ENCODE measurements at regions not wholly inside any gene's neighbourhood (a gene's known extent, or its start where the extent isn't known, plus 50 kb on each side); places are given as distances from the start of the nearest gene placed in this dataset.
"Not testable (repeated sequence)": the region's sequence is repeated elsewhere in the genome, so short reads cannot be mapped to it uniquely, and the experiment has no call there.

- no peak for DNase-seq
- in situ Hi-C loops (cut with HindIII; ENCODE audit: low pct_ligation_motif_present, low pct_unique_long_range_greater_than_20kb, low sequenced_read_pairs) = no loop called here
These were observed 114.9 kb upstream of the RANBP3L start for GRCh38 chr5:36416605-36417004.

DNA sequence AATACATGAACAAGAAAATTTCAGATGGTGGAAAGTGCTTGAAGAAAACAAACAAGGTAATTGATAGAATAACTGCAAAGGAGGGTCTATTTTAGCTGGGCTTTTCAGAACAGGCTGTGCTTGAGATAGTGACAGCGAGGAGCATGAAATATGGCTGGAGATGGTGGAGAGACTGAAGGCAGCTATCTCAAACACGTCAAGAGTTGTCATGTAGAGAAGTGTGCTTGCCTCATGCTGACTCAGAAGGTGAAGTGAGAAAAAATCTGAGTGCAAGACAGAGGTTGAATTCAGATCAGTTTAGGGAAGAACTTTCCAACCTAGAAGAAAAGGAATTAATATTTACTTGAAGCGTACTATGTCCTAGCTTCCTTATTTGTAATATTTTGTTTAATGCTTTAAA is 115.5 kb upstream of the RANBP3L start:
- in situ Hi-C loops (cut with HindIII; ENCODE audit: low pct_ligation_motif_present, low pct_unique_long_range_greater_than_20kb, low sequenced_read_pairs) = no loop called here

DNA sequence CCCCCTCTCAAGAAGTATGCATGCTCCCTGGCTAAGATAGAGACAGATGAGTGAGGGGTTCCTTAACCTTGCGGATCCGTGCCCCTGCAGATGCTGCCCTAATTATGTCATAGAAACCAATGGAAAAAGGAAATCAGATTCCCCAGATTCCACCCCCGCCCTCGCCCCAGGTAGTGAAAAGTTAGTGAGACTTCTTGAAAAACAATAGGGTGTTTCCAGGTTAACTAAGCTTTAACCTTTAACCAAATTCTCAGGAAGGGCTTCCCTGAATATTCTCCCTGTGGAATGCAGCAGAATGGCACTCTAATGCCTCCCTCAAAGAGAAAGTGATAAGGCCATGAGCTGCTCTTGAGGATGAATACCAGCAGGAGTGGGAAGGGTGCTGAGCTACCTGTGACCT is 116.0 kb upstream of the RANBP3L start:
- no peak for DNase-seq
- in situ Hi-C loops (cut with HindIII; ENCODE audit: low pct_ligation_motif_present, low pct_unique_long_range_greater_than_20kb, low sequenced_read_pairs) = no loop called here

More for the DNA sequence above, 115.5 kb upstream of the RANBP3L start:
- DNase-seq = no peak

- in situ Hi-C loops (cut with HindIII; ENCODE audit: low pct_ligation_motif_present, low pct_unique_long_range_greater_than_20kb, low sequenced_read_pairs) = no loop called here
- no peak for DNase-seq
These were observed 116.7 kb upstream of the RANBP3L start for GRCh38 chr5:36418152-36418979.

GRCh38 chr5:36421256-36421655 is 119.6 kb upstream of the RANBP3L start:
- no peak for DNase-seq
- in situ Hi-C loops (cut with HindIII; ENCODE audit: low pct_ligation_motif_present, low pct_unique_long_range_greater_than_20kb, low sequenced_read_pairs) = no loop called here

- peak; percentile 9 for DNase-seq
- in situ Hi-C loops (cut with HindIII; ENCODE audit: low pct_ligation_motif_present, low pct_unique_long_range_greater_than_20kb, low sequenced_read_pairs) = no loop called here
These were observed 121.2 kb upstream of the RANBP3L start for GRCh38 chr5:36422952-36423351.

DNA sequence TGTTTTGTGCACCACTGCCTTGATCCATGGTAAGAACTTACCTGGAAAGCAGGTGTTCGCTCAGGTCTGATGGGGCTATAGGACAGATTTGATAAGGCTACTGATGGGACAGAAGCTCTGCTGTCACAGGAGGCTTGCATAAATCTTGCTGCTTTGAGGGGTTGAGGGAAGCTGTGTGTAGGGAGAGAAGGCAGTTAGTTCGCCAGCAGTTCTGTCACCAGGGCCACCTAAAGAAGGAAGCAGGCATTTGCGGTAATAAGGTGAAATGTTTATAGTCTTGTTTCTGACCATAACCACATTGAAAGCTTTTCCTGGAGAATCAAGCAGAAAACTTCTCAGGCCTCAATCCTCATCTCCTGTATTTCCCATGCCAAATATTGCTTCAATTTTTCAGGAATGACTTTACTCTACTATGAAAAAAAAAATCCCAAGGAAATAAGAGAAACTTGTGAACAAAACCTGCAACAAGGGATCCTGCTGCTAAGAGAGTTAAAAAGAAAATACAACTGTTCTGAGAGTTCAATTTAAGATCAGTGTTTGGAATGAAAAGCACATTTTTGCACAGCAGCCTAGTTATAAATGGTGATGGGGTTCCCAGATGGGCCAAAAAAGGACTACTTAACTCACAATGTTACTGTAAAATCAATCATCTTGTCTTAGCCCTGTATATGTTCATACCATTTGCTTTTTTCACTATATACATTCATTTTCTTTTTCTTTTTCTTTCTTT is 122.0 kb upstream of the RANBP3L start:
- DNase-seq = no peak
- in situ Hi-C loops (cut with HindIII; ENCODE audit: low pct_ligation_motif_present, low pct_unique_long_range_greater_than_20kb, low sequenced_read_pairs) = no loop called here

GRCh38 chr5:36426070-36426469 is 124.4 kb upstream of the RANBP3L start:
- in situ Hi-C loops (cut with HindIII; ENCODE audit: low pct_ligation_motif_present, low pct_unique_long_range_greater_than_20kb, low sequenced_read_pairs); DNase-seq: not testable (repeated sequence)

GRCh38 chr5:36435516-36435915 is 133.8 kb upstream of the RANBP3L start:
- in situ Hi-C loops (cut with HindIII; ENCODE audit: low pct_ligation_motif_present, low pct_unique_long_range_greater_than_20kb, low sequenced_read_pairs) = no loop called here

GRCh38 chr5:36436306-36436705 is 134.6 kb upstream of the RANBP3L start:
- in situ Hi-C loops (cut with HindIII; ENCODE audit: low pct_ligation_motif_present, low pct_unique_long_range_greater_than_20kb, low sequenced_read_pairs) = no loop called here
- DNase-seq = no peak

More at GRCh38 chr5:36435516-36435915, 133.8 kb upstream of the RANBP3L start:
- no peak for DNase-seq

- in situ Hi-C loops (cut with HindIII; ENCODE audit: low pct_ligation_motif_present, low pct_unique_long_range_greater_than_20kb, low sequenced_read_pairs) = no loop called here
- DNase-seq = no peak
These were observed 137.3 kb upstream of the RANBP3L start for GRCh38 chr5:36438765-36439561.

- in situ Hi-C loops (cut with HindIII; ENCODE audit: low pct_ligation_motif_present, low pct_unique_long_range_greater_than_20kb, low sequenced_read_pairs) = no loop called here
- DNase-seq = no peak
These were observed 138.6 kb upstream of the RANBP3L start for GRCh38 chr5:36440300-36440699.

GRCh38 chr5:36441280-36441679 is 139.6 kb upstream of the RANBP3L start:
- no peak for DNase-seq
- in situ Hi-C loops (cut with HindIII; ENCODE audit: low pct_ligation_motif_present, low pct_unique_long_range_greater_than_20kb, low sequenced_read_pairs) = no loop called here

GRCh38 chr5:36442352-36442751 is 140.7 kb upstream of the RANBP3L start:
- DNase-seq = no peak
- in situ Hi-C loops (cut with HindIII; ENCODE audit: low pct_ligation_motif_present, low pct_unique_long_range_greater_than_20kb, low sequenced_read_pairs) = no loop called here

DNA sequence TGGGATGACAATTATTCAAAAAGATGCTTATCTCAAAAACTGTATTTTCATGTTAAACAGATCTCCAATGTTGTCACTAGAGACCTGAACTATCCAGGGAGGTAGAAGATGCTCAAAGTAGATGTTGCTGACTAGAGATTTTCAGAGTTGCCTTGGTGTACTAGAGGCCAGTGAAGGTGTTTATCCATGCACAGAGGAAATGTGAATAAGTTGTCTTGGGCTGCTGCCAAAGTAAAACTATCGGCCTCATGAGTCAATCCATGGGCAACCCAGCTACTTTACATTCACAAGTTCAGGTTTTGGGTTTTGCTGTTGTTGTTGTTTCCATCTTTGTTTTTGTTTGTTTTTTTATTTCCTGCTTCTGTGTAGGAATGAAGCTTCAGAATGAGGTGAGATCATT is 141.1 kb upstream of the RANBP3L start:
- in situ Hi-C loops (cut with HindIII; ENCODE audit: low pct_ligation_motif_present, low pct_unique_long_range_greater_than_20kb, low sequenced_read_pairs) = no loop called here
- DNase-seq = no peak

- no peak for DNase-seq
- in situ Hi-C loops (cut with HindIII; ENCODE audit: low pct_ligation_motif_present, low pct_unique_long_range_greater_than_20kb, low sequenced_read_pairs) = no loop called here
These were observed 142.2 kb upstream of the RANBP3L start for GRCh38 chr5:36443941-36444340.

GRCh38 chr5:36444582-36445418 is 143.1 kb upstream of the RANBP3L start:
- no peak for DNase-seq
- in situ Hi-C loops (cut with HindIII; ENCODE audit: low pct_ligation_motif_present, low pct_unique_long_range_greater_than_20kb, low sequenced_read_pairs) = no loop called here

- in situ Hi-C loops (cut with HindIII; ENCODE audit: low pct_ligation_motif_present, low pct_unique_long_range_greater_than_20kb, low sequenced_read_pairs) = no loop called here
- DNase-seq = no peak
These were observed 146.1 kb upstream of the RANBP3L start for GRCh38 chr5:36447776-36448175.

Data from ACHN (cell line).